ENCODE measurements at regions not wholly inside any gene's neighbourhood (a gene's known extent, or its start where the extent isn't known, plus 50 kb on each side); places are given as distances from the start of the nearest gene placed in this dataset.

GRCh38 chr12:130227641-130228040 lies 65.4 kb downstream of the FZD10 start:
- no peak overlapping the region for H3K27ac ChIP-seq
- no peak overlapping the region for H3K4me2 ChIP-seq
- H3K36me3 ChIP-seq (replicated peaks; ENCODE audit: insufficient read depth, low read depth) = no peaks in the 10 kb centered on the region
- DNase-seq (ENCODE audit: low spot score) = no peak
- no peak overlapping the region for H3K4me3 ChIP-seq
- H2AFZ ChIP-seq = no peak overlapping the region
- H3K27me3 ChIP-seq = peaks cover 9% of the 10 kb centered on the region
- no peaks in the 10 kb centered on the region for H3K79me2 ChIP-seq
- H3K9me2 ChIP-seq (replicated peaks; ENCODE audit: insufficient read depth) = no peaks in the 10 kb centered on the region
- no peaks in the 10 kb centered on the region for H4K20me1 ChIP-seq (ENCODE audit: insufficient read depth, poor library complexity, severe bottlenecking)
- WGBS (ENCODE audit: low lambda C conversion rate, missing lambda C conversion rate) = 72% methylated on average over 4 of the region's 4 CpGs
- peaks cover 3% of the 10 kb centered on the region for H3K9me3 ChIP-seq (ENCODE audit: low read depth)
- no peak for TF ChIP-seq CTCF (IDR thresholded peaks at IDR 0.05; ENCODE audit: poor library complexity)
- no peak for TF ChIP-seq EZH2phosphoT487 (IDR thresholded peaks at IDR 0.05; ENCODE audit: low read depth, severe bottlenecking, unreplicated experiment)
- TF ChIP-seq EZH2 (IDR thresholded peaks at IDR 0.05; ENCODE audit: borderline replicate concordance) = no peak
- no peaks in the 10 kb centered on the region for H3K4me1 ChIP-seq (ENCODE audit: insufficient read depth)

GRCh38 chr12:130236446-130236845 lies 74.2 kb downstream of the FZD10 start:
- Histone ChIP-seq H3K4me3 (no peak overlapping the region), H3K79me2 (no peaks in the 10 kb centered on the region), H3K9me3 (ENCODE audit: low read depth) (no peaks in the 10 kb centered on the region), H3K4me1 (ENCODE audit: insufficient read depth) (no peaks in the 10 kb centered on the region), H2AFZ (no peak overlapping the region), H3K9me2 (replicated peaks; ENCODE audit: insufficient read depth) (no peaks in the 10 kb centered on the region), H3K4me2 (no peak overlapping the region), H3K27ac (peak overlapping the region; percentile 46), H4K20me1 (ENCODE audit: insufficient read depth, poor library complexity, severe bottlenecking) (no peaks in the 10 kb centered on the region), H3K27me3 (no peaks in the 10 kb centered on the region), H3K36me3 (replicated peaks; ENCODE audit: insufficient read depth, low read depth) (no peaks in the 10 kb centered on the region)
- TF ChIP-seq EZH2 (IDR thresholded peaks at IDR 0.05; ENCODE audit: borderline replicate concordance) (no peak), CTCF (IDR thresholded peaks at IDR 0.05; ENCODE audit: poor library complexity) (no peak), EZH2phosphoT487 (IDR thresholded peaks at IDR 0.05; ENCODE audit: low read depth, severe bottlenecking, unreplicated experiment) (no peak)
- 85% methylated on average over 9 of the region's 9 CpGs for WGBS (ENCODE audit: low lambda C conversion rate, missing lambda C conversion rate)
- no peak for DNase-seq (ENCODE audit: low spot score)

- Histone ChIP-seq H3K4me3 (no peak overlapping the region), H3K9me3 (ENCODE audit: low read depth) (no peaks in the 10 kb centered on the region), H3K4me2 (no peak overlapping the region), H3K79me2 (no peaks in the 10 kb centered on the region), H3K36me3 (replicated peaks; ENCODE audit: insufficient read depth, low read depth) (no peaks in the 10 kb centered on the region), H3K27me3 (no peaks in the 10 kb centered on the region), H3K27ac (no peak overlapping the region), H3K4me1 (ENCODE audit: insufficient read depth) (no peaks in the 10 kb centered on the region), H2AFZ (no peak overlapping the region), H3K9me2 (replicated peaks; ENCODE audit: insufficient read depth) (no peaks in the 10 kb centered on the region), H4K20me1 (ENCODE audit: insufficient read depth, poor library complexity, severe bottlenecking) (no peaks in the 10 kb centered on the region)
- no peak for DNase-seq (ENCODE audit: low spot score)
- TF ChIP-seq EZH2 (IDR thresholded peaks at IDR 0.05; ENCODE audit: borderline replicate concordance) (no peak), EZH2phosphoT487 (IDR thresholded peaks at IDR 0.05; ENCODE audit: low read depth, severe bottlenecking, unreplicated experiment) (no peak), CTCF (IDR thresholded peaks at IDR 0.05; ENCODE audit: poor library complexity) (no peak)
- whole genome bisulfite sequencing (ENCODE audit: low lambda C conversion rate, missing lambda C conversion rate) = 83% methylated on average over 13 of the region's 13 CpGs
These were observed 78.7 kb downstream of the FZD10 start for GRCh38 chr12:130240831-130241590.
